ENCODE measurements at regions not wholly inside any gene's neighbourhood (a gene's known extent, or its start where the extent isn't known, plus 50 kb on each side); places are given as distances from the start of the nearest gene placed in this dataset.
"Not testable (repeated sequence)": the region's sequence is repeated elsewhere in the genome, so short reads cannot be mapped to it uniquely, and the experiment has no call there.

DNA sequence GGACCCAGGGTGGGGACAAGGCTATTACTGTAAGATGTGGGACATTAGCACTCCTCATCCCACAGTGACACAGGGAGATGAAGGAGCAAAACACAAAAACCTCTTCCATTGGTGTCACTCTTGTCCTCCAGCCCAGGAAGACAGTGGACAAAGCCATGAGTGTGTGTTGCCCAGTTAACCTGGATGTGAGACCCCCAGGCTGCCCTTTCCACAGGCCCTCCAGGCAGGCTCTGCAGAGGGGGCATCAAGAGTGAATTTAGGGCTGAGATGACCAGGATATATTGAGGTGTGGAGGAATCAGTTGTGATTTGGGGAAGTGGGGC is 111.3 kb downstream of the GGTLC2 start:
- TF ChIP-seq, protein P1, sequence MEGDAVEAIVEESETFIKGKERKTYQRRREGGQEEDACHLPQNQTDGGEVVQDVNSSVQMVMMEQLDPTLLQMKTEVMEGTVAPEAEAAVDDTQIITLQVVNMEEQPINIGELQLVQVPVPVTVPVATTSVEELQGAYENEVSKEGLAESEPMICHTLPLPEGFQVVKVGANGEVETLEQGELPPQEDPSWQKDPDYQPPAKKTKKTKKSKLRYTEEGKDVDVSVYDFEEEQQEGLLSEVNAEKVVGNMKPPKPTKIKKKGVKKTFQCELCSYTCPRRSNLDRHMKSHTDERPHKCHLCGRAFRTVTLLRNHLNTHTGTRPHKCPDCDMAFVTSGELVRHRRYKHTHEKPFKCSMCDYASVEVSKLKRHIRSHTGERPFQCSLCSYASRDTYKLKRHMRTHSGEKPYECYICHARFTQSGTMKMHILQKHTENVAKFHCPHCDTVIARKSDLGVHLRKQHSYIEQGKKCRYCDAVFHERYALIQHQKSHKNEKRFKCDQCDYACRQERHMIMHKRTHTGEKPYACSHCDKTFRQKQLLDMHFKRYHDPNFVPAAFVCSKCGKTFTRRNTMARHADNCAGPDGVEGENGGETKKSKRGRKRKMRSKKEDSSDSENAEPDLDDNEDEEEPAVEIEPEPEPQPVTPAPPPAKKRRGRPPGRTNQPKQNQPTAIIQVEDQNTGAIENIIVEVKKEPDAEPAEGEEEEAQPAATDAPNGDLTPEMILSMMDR (IDR thresholded peaks at IDR 0.05) = no peak
- TF ChIP-seq POLR2A (IDR thresholded peaks at IDR 0.05) (no peak), EP300 (IDR thresholded peaks at IDR 0.05) (no peak), POLR2AphosphoS5 (IDR thresholded peaks at IDR 0.05) (no peak)
- no peak for ATAC-seq
- no peak overlapping the region for H3K27ac ChIP-seq
- H3K36me3 ChIP-seq = no peaks in the 10 kb centered on the region
- H3K4me3 ChIP-seq = no peak overlapping the region
- H3K9me3 ChIP-seq = no peaks in the 10 kb centered on the region
- H3K4me1 ChIP-seq = no peaks in the 10 kb centered on the region
- peaks cover 7% of the 10 kb centered on the region for H3K27me3 ChIP-seq

DNA sequence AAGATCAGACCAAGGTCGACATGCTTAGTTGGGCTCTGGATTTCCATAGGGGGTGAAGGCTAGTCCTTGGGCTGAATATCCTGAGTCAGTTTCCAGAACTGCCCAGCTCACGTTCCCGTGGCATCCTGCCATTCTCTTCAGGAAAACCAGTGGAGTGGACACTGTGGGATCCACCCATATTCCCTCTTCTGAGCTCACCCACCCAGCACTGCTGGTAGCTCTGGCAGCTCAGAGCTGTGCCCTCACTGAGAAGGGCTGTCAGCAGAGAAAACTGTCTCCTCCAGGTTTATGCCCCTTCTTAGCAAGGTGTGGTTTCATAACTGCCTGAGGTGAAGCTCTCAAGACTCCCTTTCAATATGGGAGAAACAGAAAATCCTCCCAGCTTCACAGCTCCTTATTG is 111.7 kb downstream of the GGTLC2 start:
- Histone ChIP-seq H3K27ac (no peak overlapping the region), H3K9me3 (no peaks in the 10 kb centered on the region), H3K4me1 (no peaks in the 10 kb centered on the region), H3K4me3 (no peak overlapping the region), H3K27me3 (peaks cover 7% of the 10 kb centered on the region), H3K36me3 (no peaks in the 10 kb centered on the region)
- 74% methylated on average over 3 of the region's 3 CpGs; no CpG with 5 or more reads in 1 of the 2 donors for WGBS, 2 donors (ENCODE audit: low coverage in 1 of 2)
- TF ChIP-seq EP300 (IDR thresholded peaks at IDR 0.05) (no peak), POLR2A (IDR thresholded peaks at IDR 0.05) (no peak), POLR2AphosphoS5 (IDR thresholded peaks at IDR 0.05) (no peak)
- TF ChIP-seq, protein P1 (IDR thresholded peaks at IDR 0.05) = no peak
- no peak for ATAC-seq

DNA sequence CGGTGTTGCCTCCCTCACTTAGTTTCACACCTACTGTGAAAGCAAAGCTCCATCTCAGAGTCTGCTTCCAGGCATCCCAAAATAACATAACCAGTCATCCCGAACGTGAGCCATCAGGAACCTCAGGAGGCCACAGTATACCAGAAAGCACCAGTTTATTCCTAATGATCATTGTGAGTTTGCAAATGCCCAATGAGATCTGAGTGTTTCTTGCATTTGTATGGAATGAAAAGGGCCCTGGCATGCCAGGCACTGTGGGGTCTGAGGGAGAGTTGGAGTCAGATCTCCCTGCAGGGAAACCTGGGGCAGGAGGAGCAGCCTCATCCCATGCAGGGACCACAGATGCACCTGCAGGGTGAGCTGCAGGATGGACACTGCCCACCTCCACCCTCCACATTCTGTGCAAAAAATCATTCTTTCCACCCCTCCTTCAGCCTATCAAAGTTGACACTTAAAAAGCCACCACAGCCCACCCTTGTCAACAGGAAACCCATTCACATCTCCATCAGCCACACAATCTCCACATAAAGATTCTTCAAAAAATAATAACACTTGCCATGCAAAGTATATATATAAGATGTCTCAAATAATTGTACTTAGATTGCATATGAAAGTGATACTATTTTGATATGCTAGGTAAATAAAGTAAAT is 112.3 kb downstream of the GGTLC2 start:
- not testable (repeated sequence) for H3K4me3 ChIP-seq, H3K36me3 ChIP-seq, H3K27me3 ChIP-seq, H3K4me1 ChIP-seq, H3K9me3 ChIP-seq, H3K27ac ChIP-seq, ATAC-seq
- WGBS, 2 donors (ENCODE audit: low coverage in 1 of 2) = no CpG with 5 or more reads among the region's 3 CpGs

DNA sequence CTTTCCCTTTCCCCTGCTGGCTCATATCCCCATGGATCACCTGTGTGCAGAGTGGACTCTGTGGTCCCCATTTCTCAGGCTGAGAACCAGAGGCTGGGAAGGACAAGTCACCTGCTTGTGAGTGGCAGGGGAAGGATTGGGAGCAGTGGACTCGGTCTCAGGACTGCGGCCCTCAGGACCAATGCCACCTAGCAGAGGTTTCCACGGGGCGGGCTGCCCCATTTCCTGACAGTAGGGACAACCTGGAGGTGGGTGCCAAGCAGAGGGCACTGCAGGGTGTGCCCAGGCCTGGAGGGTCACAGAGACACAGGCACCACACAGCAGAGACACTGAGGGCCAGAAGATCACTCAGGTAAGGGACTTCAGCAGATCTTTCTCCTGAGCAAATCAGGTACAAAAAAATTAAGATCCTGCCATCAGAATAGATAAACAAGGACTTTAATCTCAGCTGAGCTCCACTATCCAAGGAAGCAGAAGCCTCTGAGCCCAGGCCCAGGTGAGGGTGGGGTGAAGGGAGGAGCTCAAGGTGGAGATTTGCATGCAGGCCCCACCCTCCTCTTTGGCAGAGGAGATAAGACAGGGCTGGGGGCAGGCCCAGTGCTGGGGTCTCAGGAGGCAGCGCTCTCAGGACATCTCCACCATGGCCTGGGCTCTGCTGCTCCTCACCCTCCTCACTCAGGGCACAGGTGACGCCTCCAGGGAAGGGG is 113.8 kb downstream of the GGTLC2 start:
- H3K4me3 ChIP-seq, H3K4me1 ChIP-seq, H3K27me3 ChIP-seq, ATAC-seq, H3K9me3 ChIP-seq, H3K27ac ChIP-seq, H3K36me3 ChIP-seq: not testable (repeated sequence)
- no CpG with 5 or more reads among the region's 6 CpGs for WGBS, 2 donors (ENCODE audit: low coverage in 1 of 2)

DNA sequence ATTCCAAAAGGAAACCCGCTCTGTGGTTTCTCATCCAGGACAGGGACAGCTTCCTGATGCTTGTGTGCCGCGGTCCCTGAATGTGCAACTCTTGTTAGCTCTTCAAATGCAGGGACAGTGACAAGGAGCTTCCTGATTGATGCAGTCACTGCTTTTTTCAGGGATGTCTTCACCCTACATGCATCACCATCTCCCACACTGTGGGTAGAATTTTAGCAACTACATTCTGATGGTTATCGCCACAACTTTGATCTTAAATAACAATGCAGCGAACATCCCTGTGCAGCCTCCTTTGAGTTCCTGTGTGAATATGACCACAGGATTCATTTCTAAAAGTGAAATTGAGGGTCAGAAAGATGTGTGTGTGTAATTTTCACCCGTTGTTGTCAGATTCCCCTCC is 115.0 kb downstream of the GGTLC2 start:
- 50 to 68% methylated on average over 5 of the region's 6 CpGs for WGBS, 2 donors (ENCODE audit: low coverage in 1 of 2)
- ATAC-seq = no peak
- H3K4me1 ChIP-seq = no peaks in the 10 kb centered on the region
- H3K27me3 ChIP-seq = peaks cover 7% of the 10 kb centered on the region
- H3K4me3 ChIP-seq = no peak overlapping the region
- no peak overlapping the region for H3K27ac ChIP-seq
- TF ChIP-seq, protein P1 (IDR thresholded peaks at IDR 0.05) = no peak
- no peak for TF ChIP-seq EP300 (IDR thresholded peaks at IDR 0.05)
- no peak for TF ChIP-seq POLR2A (IDR thresholded peaks at IDR 0.05)
- TF ChIP-seq POLR2AphosphoS5 (IDR thresholded peaks at IDR 0.05) = no peak
- no peaks in the 10 kb centered on the region for H3K9me3 ChIP-seq
- no peaks in the 10 kb centered on the region for H3K36me3 ChIP-seq

DNA sequence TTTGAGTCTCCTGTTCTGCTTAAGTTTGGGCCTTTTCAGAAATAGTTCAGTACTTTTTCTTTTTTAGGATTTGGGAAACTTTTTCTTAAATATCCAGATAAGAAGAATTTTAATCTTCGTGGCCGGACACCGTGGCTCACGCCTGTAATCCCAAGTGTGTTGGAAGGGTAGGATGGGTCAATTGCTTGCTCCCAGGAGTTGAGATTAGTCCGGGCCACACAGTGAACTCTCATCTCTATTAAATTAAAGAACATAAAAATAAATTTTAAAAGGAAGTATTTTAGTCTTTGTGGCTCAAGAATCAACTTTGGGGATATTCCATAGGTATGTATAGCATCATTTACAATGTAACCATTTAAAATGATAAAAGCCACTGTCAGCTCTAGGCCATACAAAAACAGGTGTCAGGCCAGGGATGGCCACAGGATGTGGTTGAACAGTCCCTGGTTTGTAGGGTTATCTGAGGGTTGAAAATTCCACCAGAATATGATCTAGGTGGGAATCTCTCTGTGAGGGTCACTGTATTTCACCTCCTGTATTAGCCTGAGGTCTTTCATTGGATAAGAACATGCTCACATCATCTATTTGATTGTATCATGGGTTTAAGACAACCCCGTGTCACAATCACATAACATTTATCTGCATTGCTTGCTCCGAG is 115.6 kb downstream of the GGTLC2 start:
- no peak overlapping the region for H3K4me3 ChIP-seq
- no peak for ATAC-seq
- peaks cover 3% of the 10 kb centered on the region for H3K27me3 ChIP-seq
- no peaks in the 10 kb centered on the region for H3K4me1 ChIP-seq
- H3K9me3 ChIP-seq = no peaks in the 10 kb centered on the region
- WGBS, 2 donors (ENCODE audit: low coverage in 1 of 2) = 83 to 92% methylated on average over 7 of the region's 7 CpGs
- H3K27ac ChIP-seq = no peak overlapping the region
- H3K36me3 ChIP-seq = no peaks in the 10 kb centered on the region
- TF ChIP-seq POLR2AphosphoS5 (IDR thresholded peaks at IDR 0.05) (no peak), POLR2A (IDR thresholded peaks at IDR 0.05) (no peak), EP300 (IDR thresholded peaks at IDR 0.05) (no peak)
- TF ChIP-seq, protein P1 (IDR thresholded peaks at IDR 0.05) = no peak

All from gastroesophageal sphincter (tissue), 4 donors.